CD14-positive monocyte (primary cell): ENCODE measurements at regions not wholly inside any gene's neighbourhood (a gene's known extent, or its start where the extent isn't known, plus 50 kb on each side); places are given as distances from the start of the nearest gene placed in this dataset.

Experiments used
- DNase-seq, 3 donors: peaks; one replicate each; pipeline ENCODE4 v3.0.0-alpha.2; 2011 to 2022
- H2AFZ ChIP-seq: 2 replicates; pipeline ENCODE4 v1.6.0; 2012; ENCODE audit warnings: mild to moderate bottlenecking, low read depth, low read length, inconsistent platforms; ENCODE audit not compliant: insufficient read depth, poor library complexity, severe bottlenecking
- H3K27ac ChIP-seq, 2 donors: 1 replicate in 1 of 2; 2 replicates in 1 of 2; pipeline ENCODE4 v1.5.1; 2012 to 2013; ENCODE audit warnings: low read length in 2 of 2, control low read depth in 1 of 2, inconsistent platforms in 1 of 2, low read depth in 1 of 2, mild to moderate bottlenecking in 1 of 2
- H3K27me3 ChIP-seq, 2 donors: one replicate each; pipeline versions ENCODE4 v1.6.0 to v1.6.1; 2011 to 2013; ENCODE audit warnings: low read length in 2 of 2; ENCODE audit not compliant: control insufficient read depth in 2 of 2, insufficient read depth in 2 of 2
- H3K36me3 ChIP-seq, 2 donors: replicated peaks in 1 of 2; 1 replicate in 1 of 2; 2 replicates in 1 of 2; pipeline versions ENCODE4 v1.5.1 to v1.6.1; 2012 to 2013; ENCODE audit warnings: low read length in 2 of 2, control low read depth in 1 of 2, inconsistent platforms in 1 of 2, mild to moderate bottlenecking in 1 of 2; ENCODE audit not compliant: insufficient read depth in 2 of 2, control insufficient read depth in 1 of 2
- H3K4me1 ChIP-seq, 2 donors: 1 replicate in 1 of 2; 2 replicates in 1 of 2; pipeline versions ENCODE4 v1.5.1 to v1.6.1; 2012 to 2013; ENCODE audit warnings: low read length in 2 of 2, control low read depth in 1 of 2, inconsistent platforms in 1 of 2, mild to moderate bottlenecking in 1 of 2, moderate library complexity in 1 of 2; ENCODE audit not compliant: insufficient read depth in 2 of 2, control insufficient read depth in 1 of 2
- H3K4me2 ChIP-seq: replicated peaks from 2 replicates; pipeline ENCODE3; 2012; ENCODE audit warnings: low read length, moderate library complexity, mild to moderate bottlenecking; ENCODE audit not compliant: poor library complexity, severe bottlenecking; ENCODE audit errors: extremely low read depth
- H3K4me3 ChIP-seq, 3 experiments: fragments of 200-600 bp in 1 of 3; sonication (generic) in 1 of 3; replicated peaks in 1 of 3; 1 replicate in 2 of 3; 2 replicates in 1 of 3; pipeline ENCODE4 v1.5.1; 2011 to 2013; ENCODE audit warnings: low read length in 3 of 3, mild to moderate bottlenecking in 3 of 3, control low read depth in 2 of 3, low read depth in 2 of 3, inconsistent platforms in 1 of 3, moderate library complexity in 1 of 3
- H3K79me2 ChIP-seq: 2 replicates; pipeline ENCODE4 v1.6.0; 2012; ENCODE audit warnings: mild to moderate bottlenecking, control low read depth, inconsistent platforms, low read length, moderate library complexity; ENCODE audit not compliant: insufficient read depth
- H3K9ac ChIP-seq: 2 replicates; pipeline ENCODE4 v1.6.0; 2017; ENCODE audit warnings: low read length, mild to moderate bottlenecking; ENCODE audit not compliant: insufficient read depth, poor library complexity, severe bottlenecking
- H3K9me3 ChIP-seq, 2 donors: replicated peaks in 1 of 2; 1 replicate in 1 of 2; 2 replicates in 1 of 2; pipeline versions ENCODE4 v1.5.1 to v1.6.1; 2012 to 2013; ENCODE audit warnings: low read length in 2 of 2, control low read depth in 1 of 2; ENCODE audit not compliant: control insufficient read depth in 1 of 2, insufficient read depth in 1 of 2
- H4K20me1 ChIP-seq: 2 replicates; pipeline ENCODE4 v1.6.0; 2012; ENCODE audit warnings: mild to moderate bottlenecking, low read length, control low read depth, moderate library complexity; ENCODE audit not compliant: insufficient read depth
- H3K27ac Mint-ChIP-seq, 7 donors: one replicate each; pipeline ENCODE4 v1.8.0; 2020; ENCODE audit warnings: mild to moderate bottlenecking in 7 of 7, mixed read lengths in 7 of 7, moderate library complexity in 6 of 7, inconsistent platforms in 2 of 7
- H3K27me3 Mint-ChIP-seq, 3 donors: one replicate each; pipeline ENCODE4 v1.8.0; 2021 to 2022; ENCODE audit warnings: low read depth in 3 of 3, mild to moderate bottlenecking in 3 of 3, mixed read lengths in 3 of 3, moderate library complexity in 3 of 3, inconsistent platforms in 1 of 3
- H3K36me3 Mint-ChIP-seq, 2 donors: one replicate each; pipeline ENCODE4 v1.8.0; 2020; ENCODE audit warnings: mixed read lengths in 2 of 2, inconsistent platforms in 1 of 2, mild to moderate bottlenecking in 1 of 2
- H3K4me1 Mint-ChIP-seq: one replicate; pipeline ENCODE4 v1.8.0; 2020; ENCODE audit warnings: mild to moderate bottlenecking, mixed read lengths
- H3K4me3 Mint-ChIP-seq, 2 donors: one replicate each; pipeline ENCODE4 v1.8.0; 2020; ENCODE audit warnings: mild to moderate bottlenecking in 2 of 2, mixed read lengths in 2 of 2, moderate library complexity in 1 of 2
- H3K9me3 Mint-ChIP-seq, 7 donors: one replicate each; pipeline ENCODE4 v1.8.0; 2020 to 2022; ENCODE audit warnings: mixed read lengths in 7 of 7, mild to moderate bottlenecking in 6 of 7, moderate library complexity in 6 of 7, inconsistent platforms in 2 of 7
- WGBS: methylation state at CpG from one replicate; pipeline ENCODE4 v1.1.5; 2013; ENCODE audit warnings: missing lambda C conversion rate; ENCODE audit not compliant: insufficient coverage; 5-methylcytosine and 5-hydroxymethylcytosine counted together
- intact Hi-C, 2 donors: fragments of 100-400 bp; cut with micrococcal nuclease; formaldehyde crosslinking; loops; one replicate each; pipeline versions ENCODE4 v1.15.0 to v1.15.1; 2023
- TF ChIP-seq, protein P1 (sequence below): fragments of 200-600 bp; IDR thresholded peaks from one replicate; pipeline ENCODE4 v1.8.0; 2022; ENCODE audit warnings: antibody characterized with exemption, mild to moderate bottlenecking

DNA sequence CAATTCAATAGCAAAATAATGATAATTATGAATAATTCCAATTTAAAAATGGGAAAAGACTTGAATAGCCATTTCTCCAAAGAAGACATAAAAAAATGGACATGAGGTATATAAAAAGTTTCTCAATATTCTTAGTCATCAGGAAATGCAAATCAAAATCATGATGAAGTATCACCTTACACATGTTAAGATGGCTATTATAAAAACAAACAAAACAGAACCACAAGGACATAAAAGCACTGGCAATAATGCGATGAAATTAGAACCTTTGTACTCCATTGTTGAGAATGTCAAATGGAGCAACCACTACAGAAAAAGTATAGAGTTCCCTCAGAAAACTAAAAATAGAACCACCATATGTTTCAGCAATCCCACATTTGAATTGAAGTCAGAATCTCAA lies 1186.1 kb downstream of the SLITRK5 start:
- no CpG with 5 or more reads among the region's 1 CpG for WGBS
- Histone ChIP-seq H3K27me3 (no peaks in the 10 kb centered on the region), H3K4me3 (no peak overlapping the region), H3K9ac (no peak overlapping the region), H4K20me1 (no peaks in the 10 kb centered on the region), H2AFZ (no peak overlapping the region), H3K4me2 (no peak overlapping the region), H3K79me2 (no peaks in the 10 kb centered on the region), H3K27ac (no peak overlapping the region), H3K36me3 (no peaks in the 10 kb centered on the region), H3K9me3 (peaks cover 0 to 2% of the 10 kb centered on the region in 2 donors), H3K4me1 (no peaks in the 10 kb centered on the region)
- TF ChIP-seq, protein P1, sequence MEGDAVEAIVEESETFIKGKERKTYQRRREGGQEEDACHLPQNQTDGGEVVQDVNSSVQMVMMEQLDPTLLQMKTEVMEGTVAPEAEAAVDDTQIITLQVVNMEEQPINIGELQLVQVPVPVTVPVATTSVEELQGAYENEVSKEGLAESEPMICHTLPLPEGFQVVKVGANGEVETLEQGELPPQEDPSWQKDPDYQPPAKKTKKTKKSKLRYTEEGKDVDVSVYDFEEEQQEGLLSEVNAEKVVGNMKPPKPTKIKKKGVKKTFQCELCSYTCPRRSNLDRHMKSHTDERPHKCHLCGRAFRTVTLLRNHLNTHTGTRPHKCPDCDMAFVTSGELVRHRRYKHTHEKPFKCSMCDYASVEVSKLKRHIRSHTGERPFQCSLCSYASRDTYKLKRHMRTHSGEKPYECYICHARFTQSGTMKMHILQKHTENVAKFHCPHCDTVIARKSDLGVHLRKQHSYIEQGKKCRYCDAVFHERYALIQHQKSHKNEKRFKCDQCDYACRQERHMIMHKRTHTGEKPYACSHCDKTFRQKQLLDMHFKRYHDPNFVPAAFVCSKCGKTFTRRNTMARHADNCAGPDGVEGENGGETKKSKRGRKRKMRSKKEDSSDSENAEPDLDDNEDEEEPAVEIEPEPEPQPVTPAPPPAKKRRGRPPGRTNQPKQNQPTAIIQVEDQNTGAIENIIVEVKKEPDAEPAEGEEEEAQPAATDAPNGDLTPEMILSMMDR, result no peak
- intact Hi-C loops, result no loop called here
- Mint-ChIP-seq H3K4me3 (no peak overlapping the region), H3K9me3 (peaks cover 0 to 5% (median 3%) of the 10 kb centered on the region in 7 donors), H3K27ac (no peak overlapping the region), H3K4me1 (no peaks in the 10 kb centered on the region), H3K36me3 (no peaks in the 10 kb centered on the region), H3K27me3 (no peaks in the 10 kb centered on the region)
- DNase-seq, result no peak

DNA sequence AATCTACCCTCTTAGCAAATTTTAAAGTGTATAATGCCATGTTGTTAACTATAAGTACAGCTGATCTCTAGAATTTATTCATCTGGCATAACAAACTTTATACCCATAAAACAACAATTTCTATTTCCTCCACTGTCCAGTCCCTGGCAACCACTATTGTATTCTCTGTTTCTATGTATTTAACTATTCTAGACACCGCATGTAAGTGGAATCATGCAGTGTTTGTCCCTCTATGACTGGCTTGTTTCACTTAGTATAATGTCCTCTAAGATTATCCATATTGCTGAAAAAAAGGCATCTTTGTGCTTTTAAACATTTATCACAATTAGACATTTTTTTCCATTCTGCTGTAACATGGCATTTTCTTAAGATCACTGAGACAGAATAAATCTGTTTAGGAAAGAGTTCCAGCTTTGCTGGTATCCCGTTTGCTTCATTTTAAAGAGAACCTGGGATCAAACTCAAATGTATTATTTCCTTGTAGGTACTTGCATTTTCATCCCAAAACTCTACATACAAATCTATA lies 1191.0 kb downstream of the SLITRK5 start:
- no peak overlapping the region for H3K9ac ChIP-seq
- no peak overlapping the region for H3K27ac ChIP-seq
- Mint-ChIP-seq H3K36me3 (no peaks in the 10 kb centered on the region), H3K4me1 (no peaks in the 10 kb centered on the region), H3K9me3 (peaks cover 0 to 9% (median 3%) of the 10 kb centered on the region in 7 donors), H3K27me3 (no peaks in the 10 kb centered on the region), H3K27ac (no peak overlapping the region), H3K4me3 (no peak overlapping the region)
- no peaks in the 10 kb centered on the region for H3K27me3 ChIP-seq
- H3K79me2 ChIP-seq, result no peaks in the 10 kb centered on the region
- H4K20me1 ChIP-seq, result no peaks in the 10 kb centered on the region
- no peaks in the 10 kb centered on the region for H3K9me3 ChIP-seq
- no CpG with 5 or more reads among the region's 2 CpGs for WGBS
- no peak overlapping the region for H3K4me3 ChIP-seq
- no peaks in the 10 kb centered on the region for H3K4me1 ChIP-seq
- no peak overlapping the region for H2AFZ ChIP-seq
- H3K4me2 ChIP-seq, result no peak overlapping the region
- DNase-seq, result no peak
- H3K36me3 ChIP-seq, result no peaks in the 10 kb centered on the region
- TF ChIP-seq, protein P1, result no peak
- intact Hi-C loops, result no loop called here
